ENCODE measurements at regions not wholly inside any gene's neighbourhood (a gene's known extent, or its start where the extent isn't known, plus 50 kb on each side); places are given as distances from the start of the nearest gene placed in this dataset.
"Not testable (repeated sequence)": the region's sequence is repeated elsewhere in the genome, so short reads cannot be mapped to it uniquely, and the experiment has no call there.

- Histone ChIP-seq H3K4me3 (ENCODE audit: low read length in 3 of 3) (no peak overlapping the region), H3K27ac (ENCODE audit: low read depth, low read length) (no peak overlapping the region), H3K36me3 (ENCODE audit: control insufficient read depth in 3 of 3, insufficient read depth in 3 of 3, low read length in 3 of 3) (no peaks in the 10 kb centered on the region), H3K9ac (ENCODE audit: low read depth in 1 of 3, low read length in 3 of 3) (no peak overlapping the region), H3K4me1 (ENCODE audit: control insufficient read depth in 3 of 3, insufficient read depth in 3 of 3, low read length in 3 of 3) (no peaks in the 10 kb centered on the region), H3K27me3 (ENCODE audit: control insufficient read depth in 3 of 3, insufficient read depth in 3 of 3, low read length in 3 of 3) (peaks cover 0 to 4% (median 2%) of the 10 kb centered on the region in 3 donors), H3K9me3 (ENCODE audit: control insufficient read depth in 3 of 3, low read length in 3 of 3) (no peaks in the 10 kb centered on the region)
Observed at GRCh38 chr17:27082023-27082774, 211.7 kb upstream of the WSB1 start.

GRCh38 chr17:27082775-27083154, 211.1 kb upstream of the WSB1 start:
- H3K9me3 ChIP-seq (ENCODE audit: control insufficient read depth in 3 of 3, low read length in 3 of 3) = no peaks in the 10 kb centered on the region
- no peaks in the 10 kb centered on the region for H3K4me1 ChIP-seq (ENCODE audit: control insufficient read depth in 3 of 3, insufficient read depth in 3 of 3, low read length in 3 of 3)

GRCh38 chr17:27083408-27084185, 210.3 kb upstream of the WSB1 start:
- Histone ChIP-seq H3K9ac (ENCODE audit: low read depth in 1 of 3, low read length in 3 of 3) (no peak overlapping the region), H3K9me3 (ENCODE audit: control insufficient read depth in 3 of 3, low read length in 3 of 3) (no peaks in the 10 kb centered on the region), H3K4me3 (ENCODE audit: low read length in 3 of 3) (no peak overlapping the region), H3K4me1 (ENCODE audit: control insufficient read depth in 3 of 3, insufficient read depth in 3 of 3, low read length in 3 of 3) (no peaks in the 10 kb centered on the region), H3K36me3 (ENCODE audit: control insufficient read depth in 3 of 3, insufficient read depth in 3 of 3, low read length in 3 of 3) (no peaks in the 10 kb centered on the region), H3K27ac (ENCODE audit: low read depth, low read length) (no peak overlapping the region), H3K27me3 (ENCODE audit: control insufficient read depth in 3 of 3, insufficient read depth in 3 of 3, low read length in 3 of 3) (peaks cover 0 to 4% (median 2%) of the 10 kb centered on the region in 3 donors)

More at GRCh38 chr17:27082775-27083154, 211.1 kb upstream of the WSB1 start:
- Histone ChIP-seq H3K27me3 (ENCODE audit: control insufficient read depth in 3 of 3, insufficient read depth in 3 of 3, low read length in 3 of 3) (peaks cover 0 to 4% (median 2%) of the 10 kb centered on the region in 3 donors), H3K36me3 (ENCODE audit: control insufficient read depth in 3 of 3, insufficient read depth in 3 of 3, low read length in 3 of 3) (no peaks in the 10 kb centered on the region), H3K27ac (ENCODE audit: low read depth, low read length) (no peak overlapping the region), H3K4me3 (ENCODE audit: low read length in 3 of 3) (no peak overlapping the region), H3K9ac (ENCODE audit: low read depth in 1 of 3, low read length in 3 of 3) (no peak overlapping the region)

- Histone ChIP-seq H3K4me1 (ENCODE audit: control insufficient read depth in 3 of 3, insufficient read depth in 3 of 3, low read length in 3 of 3) (no peaks in the 10 kb centered on the region), H3K9me3 (ENCODE audit: control insufficient read depth in 3 of 3, low read length in 3 of 3) (no peaks in the 10 kb centered on the region), H3K4me3 (ENCODE audit: low read length in 3 of 3) (no peak overlapping the region), H3K36me3 (ENCODE audit: control insufficient read depth in 3 of 3, insufficient read depth in 3 of 3, low read length in 3 of 3) (no peaks in the 10 kb centered on the region), H3K27me3 (ENCODE audit: control insufficient read depth in 3 of 3, insufficient read depth in 3 of 3, low read length in 3 of 3) (peaks cover 0 to 4% (median 2%) of the 10 kb centered on the region in 3 donors), H3K27ac (ENCODE audit: low read depth, low read length) (no peak overlapping the region), H3K9ac (ENCODE audit: low read depth in 1 of 3, low read length in 3 of 3) (no peak overlapping the region)
Observed at GRCh38 chr17:27085517-27085916, 208.4 kb upstream of the WSB1 start.

- Histone ChIP-seq H3K27ac (ENCODE audit: low read depth, low read length) (no peak overlapping the region), H3K9ac (ENCODE audit: low read depth in 1 of 3, low read length in 3 of 3) (no peak overlapping the region), H3K27me3 (ENCODE audit: control insufficient read depth in 3 of 3, insufficient read depth in 3 of 3, low read length in 3 of 3) (peaks cover 0 to 4% (median 2%) of the 10 kb centered on the region in 3 donors), H3K4me3 (ENCODE audit: low read length in 3 of 3) (no peak overlapping the region), H3K36me3 (ENCODE audit: control insufficient read depth in 3 of 3, insufficient read depth in 3 of 3, low read length in 3 of 3) (no peaks in the 10 kb centered on the region), H3K9me3 (ENCODE audit: control insufficient read depth in 3 of 3, low read length in 3 of 3) (no peaks in the 10 kb centered on the region), H3K4me1 (ENCODE audit: control insufficient read depth in 3 of 3, insufficient read depth in 3 of 3, low read length in 3 of 3) (no peaks in the 10 kb centered on the region)
Observed at GRCh38 chr17:27086526-27086925, 207.4 kb upstream of the WSB1 start.

GRCh38 chr17:27087935-27088766, 205.8 kb upstream of the WSB1 start:
- H3K4me3 ChIP-seq (ENCODE audit: low read length in 3 of 3) = no peak overlapping the region
- H3K27ac ChIP-seq (ENCODE audit: low read depth, low read length) = no peak overlapping the region
- no peaks in the 10 kb centered on the region for H3K4me1 ChIP-seq (ENCODE audit: control insufficient read depth in 3 of 3, insufficient read depth in 3 of 3, low read length in 3 of 3)
- no peaks in the 10 kb centered on the region for H3K27me3 ChIP-seq (ENCODE audit: control insufficient read depth in 3 of 3, insufficient read depth in 3 of 3, low read length in 3 of 3)
- no peaks in the 10 kb centered on the region for H3K36me3 ChIP-seq (ENCODE audit: control insufficient read depth in 3 of 3, insufficient read depth in 3 of 3, low read length in 3 of 3)
- no peaks in the 10 kb centered on the region for H3K9me3 ChIP-seq (ENCODE audit: control insufficient read depth in 3 of 3, low read length in 3 of 3)
- no peak overlapping the region for H3K9ac ChIP-seq (ENCODE audit: low read depth in 1 of 3, low read length in 3 of 3)

- H3K36me3 ChIP-seq (ENCODE audit: control insufficient read depth in 3 of 3, insufficient read depth in 3 of 3, low read length in 3 of 3) = no peaks in the 10 kb centered on the region
- no peak overlapping the region for H3K9ac ChIP-seq (ENCODE audit: low read depth in 1 of 3, low read length in 3 of 3)
- H3K27me3 ChIP-seq (ENCODE audit: control insufficient read depth in 3 of 3, insufficient read depth in 3 of 3, low read length in 3 of 3) = no peaks in the 10 kb centered on the region
- no peaks in the 10 kb centered on the region for H3K4me1 ChIP-seq (ENCODE audit: control insufficient read depth in 3 of 3, insufficient read depth in 3 of 3, low read length in 3 of 3)
- H3K9me3 ChIP-seq (ENCODE audit: control insufficient read depth in 3 of 3, low read length in 3 of 3) = no peaks in the 10 kb centered on the region
- H3K27ac ChIP-seq (ENCODE audit: low read depth, low read length) = no peak overlapping the region
- no peak overlapping the region for H3K4me3 ChIP-seq (ENCODE audit: low read length in 3 of 3)
Observed at GRCh38 chr17:27088767-27089078, 205.2 kb upstream of the WSB1 start.

- not testable (repeated sequence) for H3K9me3 ChIP-seq (ENCODE audit: control insufficient read depth in 3 of 3, low read length in 3 of 3); H3K27ac ChIP-seq (ENCODE audit: low read depth, low read length); H3K4me1 ChIP-seq (ENCODE audit: control insufficient read depth in 3 of 3, insufficient read depth in 3 of 3, low read length in 3 of 3); H3K27me3 ChIP-seq (ENCODE audit: control insufficient read depth in 3 of 3, insufficient read depth in 3 of 3, low read length in 3 of 3); H3K9ac ChIP-seq (ENCODE audit: low read depth in 1 of 3, low read length in 3 of 3); H3K4me3 ChIP-seq (ENCODE audit: low read length in 3 of 3); H3K36me3 ChIP-seq (ENCODE audit: control insufficient read depth in 3 of 3, insufficient read depth in 3 of 3, low read length in 3 of 3)
Observed at GRCh38 chr17:27089079-27089928, 204.6 kb upstream of the WSB1 start.

GRCh38 chr17:27089929-27090247, 204.0 kb upstream of the WSB1 start:
- Histone ChIP-seq H3K4me1 (ENCODE audit: control insufficient read depth in 3 of 3, insufficient read depth in 3 of 3, low read length in 3 of 3) (no peaks in the 10 kb centered on the region), H3K36me3 (ENCODE audit: control insufficient read depth in 3 of 3, insufficient read depth in 3 of 3, low read length in 3 of 3) (no peaks in the 10 kb centered on the region), H3K27me3 (ENCODE audit: control insufficient read depth in 3 of 3, insufficient read depth in 3 of 3, low read length in 3 of 3) (no peaks in the 10 kb centered on the region), H3K27ac (ENCODE audit: low read depth, low read length) (no peak overlapping the region), H3K9ac (ENCODE audit: low read depth in 1 of 3, low read length in 3 of 3) (no peak overlapping the region), H3K9me3 (ENCODE audit: control insufficient read depth in 3 of 3, low read length in 3 of 3) (no peaks in the 10 kb centered on the region), H3K4me3 (ENCODE audit: low read length in 3 of 3) (no peak overlapping the region)

Measured in skeletal muscle tissue (tissue), 3 donors.